PC-3 (cell line): ENCODE measurements at regions not wholly inside any gene's neighbourhood (a gene's known extent, or its start where the extent isn't known, plus 50 kb on each side); places are given as distances from the start of the nearest gene placed in this dataset.

Source experiments
- ATAC-seq: fragments of 200-7000 bp; cut with Tn5 transposase; 2 replicates; pipeline ENCODE4 v1.9.1; 2020; ENCODE audit warnings: mild to moderate bottlenecking, moderate library complexity
- BruUV-seq: library from RNA; stranded (reverse); fragments of 400-500 nt; replicated peaks from 2 replicates; lab custom pipeline; 2021; lab: Mats Ljungman, UMichigan
- CTCF ChIA-PET: fragments of 300-600 bp; sonication (Branson Sonifier 250); formaldehyde crosslinking; loops from one replicate; lab custom pipeline; 2022; ENCODE audit warnings: antibody characterized with exemption; lab: Charles Lee
- POLR2A ChIA-PET: fragments of 300-600 bp; sonication (Branson Sonifier 250); formaldehyde crosslinking; loops from one replicate; lab custom pipeline; 2022; ENCODE audit warnings: antibody characterized with exemption; ENCODE audit not compliant: unreplicated experiment; lab: Charles Lee
- DNase-seq: peaks from one replicate; pipeline ENCODE4 v3.0.0-alpha.2; 2015
- H2AFZ ChIP-seq: fragments of 300-600 bp; sonication (generic); 2 replicates; pipeline ENCODE4 v1.6.0; 2016; ENCODE audit warnings: antibody characterized with exemption, low read length
- H3F3A ChIP-seq: fragments of 300-600 bp; sonication (generic); one replicate; pipeline ENCODE4 v1.6.0; 2017; ENCODE audit warnings: antibody characterized with exemption, low read length, control low read depth, mild to moderate bottlenecking; ENCODE audit not compliant: unreplicated experiment
- H3K27ac ChIP-seq: fragments of 300-600 bp; sonication (generic); 2 replicates; pipeline ENCODE4 v1.5.1; 2016; ENCODE audit warnings: mild to moderate bottlenecking, low read length
- H3K27me3 ChIP-seq: fragments of 300-600 bp; sonication (generic); 2 replicates; pipeline ENCODE4 v1.6.1; 2016; ENCODE audit warnings: low read length, mixed read lengths
- H3K36me3 ChIP-seq: fragments of 300-600 bp; sonication (generic); 2 replicates; pipeline ENCODE4 v1.6.1; 2016; ENCODE audit warnings: low read depth, mixed run types, low read length, mixed read lengths
- H3K4me1 ChIP-seq: fragments of 300-600 bp; sonication (generic); 2 replicates; pipeline ENCODE4 v1.5.1; 2016; ENCODE audit warnings: low read length; ENCODE audit not compliant: insufficient read depth
- H3K4me2 ChIP-seq: fragments of 300-600 bp; sonication (generic); 2 replicates; pipeline ENCODE4 v1.6.0; 2016; ENCODE audit warnings: low read length
- H3K4me3 ChIP-seq: fragments of 300-600 bp; sonication (generic); 2 replicates; pipeline ENCODE4 v1.5.1; 2016; ENCODE audit warnings: mild to moderate bottlenecking, low read length, mixed read lengths
- H3K79me2 ChIP-seq: fragments of 300-600 bp; sonication (generic); 2 replicates; pipeline ENCODE4 v1.6.1; 2017; ENCODE audit warnings: low read length, mixed read lengths
- H3K9ac ChIP-seq: fragments of 300-600 bp; sonication (generic); 2 replicates; pipeline ENCODE4 v1.6.0; 2016; ENCODE audit warnings: mild to moderate bottlenecking, low read length
- H3K9me2 ChIP-seq: fragments of 300-600 bp; sonication (generic); replicated peaks from 2 replicates; pipeline ENCODE4 v1.6.1; 2016; ENCODE audit warnings: mixed run types, low read length, mixed read lengths
- H3K9me3 ChIP-seq: fragments of 300-600 bp; sonication (generic); 2 replicates; pipeline ENCODE4 v1.6.1; 2016; ENCODE audit warnings: low read length, mixed read lengths
- H4K20me1 ChIP-seq: fragments of 300-600 bp; sonication (generic); 2 replicates; pipeline ENCODE4 v1.6.1; 2016; ENCODE audit warnings: low read length, mixed read lengths
- CTCF ChIP-seq: fragments of 300-600 bp; sonication (generic); conservative IDR thresholded peaks from 2 replicates; pipeline ENCODE4 v1.5.1; 2017; ENCODE audit warnings: antibody characterized with exemption, low read depth, mild to moderate bottlenecking, low read length
- EZH2 ChIP-seq: fragments of 300-600 bp; sonication (generic); IDR thresholded peaks from one replicate; pipeline ENCODE4 v1.6.1; 2017; ENCODE audit warnings: antibody characterized with exemption, mild to moderate bottlenecking, low read length; ENCODE audit not compliant: unreplicated experiment
- EZH2phosphoT487 ChIP-seq: fragments of 300-600 bp; sonication (generic); IDR thresholded peaks from 2 replicates; pipeline ENCODE4 v1.6.1; 2018; ENCODE audit warnings: mild to moderate bottlenecking, antibody characterized with exemption, low read length, borderline replicate concordance
- intact Hi-C: fragments of 100-400 bp; cut with micrococcal nuclease; formaldehyde crosslinking; loops from 2 replicates; pipeline ENCODE4 v1.9.0; 2023

DNA sequence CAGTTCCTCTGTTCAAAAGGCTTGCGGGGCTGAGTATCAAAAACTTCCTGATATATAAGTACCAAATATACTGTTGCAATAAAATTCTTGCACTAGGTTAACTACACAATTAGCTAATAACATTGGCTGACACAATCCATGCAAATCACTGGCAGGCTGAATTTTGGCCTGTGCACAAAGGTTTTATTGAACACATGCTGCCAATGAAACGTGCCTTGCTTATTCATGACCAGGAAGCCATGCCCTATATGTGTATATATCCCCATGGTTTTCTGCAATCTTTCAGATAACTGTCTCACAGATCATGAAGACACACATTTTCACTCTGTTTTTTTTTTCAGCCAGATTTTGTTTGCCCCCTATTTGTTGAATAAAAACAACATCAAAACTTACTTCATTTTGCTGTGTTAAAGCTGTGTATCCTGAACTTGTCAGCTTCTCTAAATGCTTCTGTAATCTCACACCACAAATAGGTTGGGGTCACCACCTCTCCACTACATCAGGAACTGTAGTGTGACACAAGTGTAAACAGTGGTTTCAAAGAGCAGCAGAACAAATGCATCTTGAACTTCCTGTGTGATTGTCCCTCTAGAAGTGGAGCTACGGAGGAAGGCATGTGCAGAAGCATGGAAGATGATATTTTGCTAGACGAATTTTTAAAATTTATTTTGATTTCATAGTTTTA is 920.7 kb upstream of the NR2F2 start:
- no peaks in the 10 kb centered on the region for H3K79me2 ChIP-seq
- no peak overlapping the region for H3K27ac ChIP-seq
- no peak overlapping the region for H3K4me3 ChIP-seq
- TF ChIP-seq EZH2phosphoT487, result no peak
- TF ChIP-seq EZH2, result no peak
- no peak for TF ChIP-seq CTCF
- DNase-seq (no peak), ATAC-seq (no peak)
- no peak overlapping the region for H2AFZ ChIP-seq
- H3K9me3 ChIP-seq, result no peaks in the 10 kb centered on the region
- ChIA-PET POLR2A (no interaction called here), CTCF (no interaction called here)
- intact Hi-C loops, result no loop called here
- no peaks in the 10 kb centered on the region for H3K36me3 ChIP-seq
- no peaks in the 10 kb centered on the region for H3F3A ChIP-seq
- no peaks in the 10 kb centered on the region for H3K9me2 ChIP-seq
- no peak overlapping the region for H3K4me2 ChIP-seq
- H3K9ac ChIP-seq, result no peak overlapping the region
- H3K4me1 ChIP-seq, result no peaks in the 10 kb centered on the region
- no TSS peak for BruUV-seq
- H3K27me3 ChIP-seq, result no peaks in the 10 kb centered on the region
- no peaks in the 10 kb centered on the region for H4K20me1 ChIP-seq

DNA sequence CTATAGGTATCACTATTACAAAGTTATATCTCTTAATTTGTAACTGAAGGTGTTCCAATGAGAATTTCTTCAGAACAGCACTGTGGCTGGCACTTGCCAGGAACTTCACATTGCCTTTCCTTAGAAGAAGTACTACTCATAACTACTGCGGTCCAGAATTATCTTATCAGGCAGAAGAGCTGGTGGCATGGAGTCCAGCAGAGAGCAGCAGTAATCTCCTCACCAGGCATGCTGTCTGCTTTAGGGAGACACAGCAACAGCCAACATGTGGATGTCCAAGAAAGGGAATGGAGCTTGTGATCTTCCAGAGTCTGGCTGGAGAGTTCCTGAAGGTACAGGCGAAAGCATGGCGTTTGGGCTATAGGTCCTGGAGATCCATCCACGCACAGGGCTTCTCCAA is 919.7 kb upstream of the NR2F2 start:
- Histone ChIP-seq H3K36me3 (no peaks in the 10 kb centered on the region), H3K9me3 (no peaks in the 10 kb centered on the region), H3K27me3 (no peaks in the 10 kb centered on the region), H3F3A (no peaks in the 10 kb centered on the region), H3K4me1 (no peaks in the 10 kb centered on the region), H3K4me3 (no peak overlapping the region), H3K79me2 (no peaks in the 10 kb centered on the region), H3K9ac (no peak overlapping the region), H4K20me1 (no peaks in the 10 kb centered on the region), H3K9me2 (no peaks in the 10 kb centered on the region), H3K27ac (no peak overlapping the region), H3K4me2 (no peak overlapping the region), H2AFZ (no peak overlapping the region)
- POLR2A ChIA-PET, result no interaction called here
- DNase-seq (no peak), ATAC-seq (no peak)
- intact Hi-C loops, result no loop called here
- CTCF ChIA-PET, result no interaction called here
- no TSS peak for BruUV-seq
- TF ChIP-seq CTCF, result no peak
- no peak for TF ChIP-seq EZH2phosphoT487

GRCh38 chr15:95416576-95416975 is 913.9 kb upstream of the NR2F2 start:
- POLR2A ChIA-PET, result no interaction called here
- no peaks in the 10 kb centered on the region for H3F3A ChIP-seq
- no peaks in the 10 kb centered on the region for H3K27me3 ChIP-seq
- no peak for DNase-seq
- no peak overlapping the region for H3K9ac ChIP-seq
- H4K20me1 ChIP-seq, result no peaks in the 10 kb centered on the region
- H3K79me2 ChIP-seq, result no peaks in the 10 kb centered on the region
- CTCF ChIA-PET, result no interaction called here
- intact Hi-C loops, result no loop called here
- H3K4me1 ChIP-seq, result no peaks in the 10 kb centered on the region
- H2AFZ ChIP-seq, result no peak overlapping the region
- TF ChIP-seq CTCF (no peak), EZH2 (no peak), EZH2phosphoT487 (no peak)
- no peak overlapping the region for H3K4me2 ChIP-seq
- no peaks in the 10 kb centered on the region for H3K9me3 ChIP-seq
- no peak overlapping the region for H3K27ac ChIP-seq
- BruUV-seq, result no TSS peak
- no peaks in the 10 kb centered on the region for H3K9me2 ChIP-seq
- no peak overlapping the region for H3K4me3 ChIP-seq
- no peaks in the 10 kb centered on the region for H3K36me3 ChIP-seq
- ATAC-seq, result no peak
